ENCODE measurements at regions not wholly inside any gene's neighbourhood (a gene's known extent, or its start where the extent isn't known, plus 50 kb on each side); places are given as distances from the start of the nearest gene placed in this dataset.

GRCh38 chr17:14833201-14833785 lies 431.8 kb downstream of the PMP22 start:
- no peak for DNase-seq (ENCODE audit: low read depth)

- no peak for DNase-seq (ENCODE audit: low read depth)
Observed at GRCh38 chr17:14831491-14831890, 433.6 kb downstream of the PMP22 start.

- DNase-seq (ENCODE audit: low read depth), result no peak
Observed at GRCh38 chr17:14827396-14827919, 437.7 kb downstream of the PMP22 start.

GRCh38 chr17:14826358-14826757 lies 438.8 kb downstream of the PMP22 start:
- no peak for DNase-seq (ENCODE audit: low read depth)

GRCh38 chr17:14818469-14818868 lies 446.7 kb downstream of the PMP22 start:
- DNase-seq (ENCODE audit: low read depth), result no peak

DNA sequence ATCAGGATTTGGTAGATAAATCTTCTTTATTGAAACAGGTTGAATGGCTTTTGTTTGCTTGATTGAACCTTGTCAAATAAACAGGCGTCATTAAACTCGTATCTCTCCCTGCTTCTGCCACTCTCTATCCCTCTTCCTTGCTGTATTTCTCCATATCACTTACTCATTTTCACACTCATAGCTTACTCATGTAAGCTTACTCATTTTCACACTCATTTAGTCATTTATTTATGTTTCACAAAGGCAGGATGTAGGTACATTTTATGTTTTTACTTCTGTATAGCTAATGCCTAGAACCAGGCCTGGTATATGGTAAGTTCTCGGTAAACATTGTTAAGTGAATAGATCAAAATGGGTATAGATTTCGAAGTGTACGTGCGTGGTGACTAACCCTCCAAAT lies 450.0 kb downstream of the PMP22 start:
- no peak for DNase-seq (ENCODE audit: low read depth)

GRCh38 chr17:14813649-14814370 lies 451.3 kb downstream of the PMP22 start:
- peak; percentile 34 for DNase-seq (ENCODE audit: low read depth)

DNA sequence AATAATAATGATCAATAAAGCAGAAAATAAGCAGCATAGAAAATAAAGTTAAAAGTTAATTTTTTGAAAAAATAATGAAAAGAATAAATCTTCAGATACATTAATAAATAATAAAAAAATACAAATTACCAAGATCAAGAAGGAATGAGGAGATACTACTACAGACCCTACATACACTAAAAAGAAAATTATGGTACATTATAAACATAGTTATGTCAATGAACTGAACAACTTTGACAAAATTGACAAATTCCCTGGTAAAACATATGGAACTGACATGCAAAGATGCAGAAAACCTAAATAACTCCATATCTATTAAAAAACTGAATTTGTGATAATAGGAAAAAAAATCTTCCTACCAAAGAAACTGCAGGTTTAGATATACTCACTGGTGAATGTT lies 456.7 kb downstream of the PMP22 start:
- DNase-seq (ENCODE audit: low read depth), result no peak

DNA sequence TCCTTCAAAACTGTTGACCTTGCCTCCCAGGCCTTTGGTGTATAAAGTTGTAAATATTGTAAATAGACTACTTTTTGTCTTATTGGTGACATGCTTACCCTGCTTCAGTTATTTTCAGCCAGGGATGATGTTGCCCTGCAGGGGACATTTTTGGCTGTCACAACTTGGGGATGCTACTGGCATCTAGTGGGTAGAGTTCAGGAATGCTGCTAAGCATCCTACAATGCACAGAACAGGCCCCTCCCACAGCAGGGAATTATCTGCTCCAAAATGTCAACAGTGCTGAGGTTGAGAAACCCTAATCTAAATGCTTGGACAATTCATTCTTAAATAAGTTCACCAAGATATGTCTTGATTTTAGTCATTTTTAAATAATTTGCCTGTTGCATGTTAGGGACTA lies 459.8 kb downstream of the PMP22 start:
- peak; percentile 39 for DNase-seq (ENCODE audit: low read depth)

DNA sequence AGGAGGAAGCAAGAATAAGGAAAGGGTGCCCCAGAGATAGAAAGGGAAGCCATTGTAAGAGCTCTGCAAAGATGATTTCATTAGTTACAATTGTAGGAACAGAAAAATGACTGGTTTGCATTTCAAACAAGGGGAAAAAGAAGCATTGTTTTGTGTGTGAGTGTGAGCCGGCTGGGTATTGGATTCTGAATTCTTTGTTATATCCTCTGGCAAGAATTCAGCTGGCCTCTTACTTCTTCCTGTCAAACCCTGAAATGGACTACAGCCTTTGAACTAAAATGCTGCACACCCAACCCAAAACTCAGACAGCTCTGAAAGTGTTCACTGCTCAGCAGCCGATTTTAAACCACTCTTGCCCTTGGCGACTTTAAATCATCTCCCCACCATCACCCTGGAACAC lies 461.3 kb downstream of the PMP22 start:
- no peak for DNase-seq (ENCODE audit: low read depth)

DNA sequence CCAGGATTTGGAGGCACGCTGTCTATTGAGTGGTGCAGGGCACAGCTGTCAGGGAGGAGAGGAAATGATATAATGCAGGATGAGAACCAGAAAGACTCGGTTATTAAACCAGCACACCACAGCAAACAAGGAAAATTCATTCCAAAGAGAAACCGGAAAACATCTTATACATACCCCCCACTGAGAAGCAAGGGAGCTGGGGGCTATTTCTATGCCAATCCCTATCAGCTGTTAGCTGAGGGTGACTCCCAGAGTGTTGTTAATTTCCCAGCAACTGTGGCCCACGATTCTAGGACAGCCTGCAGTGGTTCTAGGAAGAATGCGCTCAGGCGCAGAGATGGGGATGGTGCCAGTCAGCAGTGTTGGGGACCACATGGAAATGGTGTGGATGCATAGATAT lies 467.3 kb downstream of the PMP22 start:
- no peak for DNase-seq (ENCODE audit: low read depth)

DNA sequence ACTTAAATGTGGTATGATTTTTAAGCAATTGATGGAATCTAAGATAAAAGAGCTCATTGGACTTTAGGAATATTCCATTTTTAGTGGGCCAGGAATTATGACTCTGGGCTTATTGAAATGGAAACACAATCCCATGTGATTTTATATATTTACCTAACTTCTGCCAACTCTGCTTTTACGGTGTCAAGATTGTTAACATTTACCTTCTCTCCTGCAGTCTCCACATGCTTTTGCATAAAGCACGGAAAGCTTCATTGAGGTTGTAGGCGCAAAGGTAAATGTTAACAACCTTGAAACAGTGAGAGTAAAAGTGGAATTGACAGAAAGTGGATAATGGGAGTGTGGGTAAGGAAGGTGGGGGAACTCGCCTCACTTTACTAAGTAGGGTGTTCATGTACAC lies 468.1 kb downstream of the PMP22 start:
- no peak for DNase-seq (ENCODE audit: low read depth)

- no peak for DNase-seq (ENCODE audit: low read depth)
Observed at GRCh38 chr17:14794961-14795360, 470.2 kb downstream of the PMP22 start.

GRCh38 chr17:14793237-14793636 lies 471.9 kb downstream of the PMP22 start:
- peak; percentile 18 for DNase-seq (ENCODE audit: low read depth)

GRCh38 chr17:14792746-14793145 lies 472.4 kb downstream of the PMP22 start:
- no peak for DNase-seq (ENCODE audit: low read depth)

DNA sequence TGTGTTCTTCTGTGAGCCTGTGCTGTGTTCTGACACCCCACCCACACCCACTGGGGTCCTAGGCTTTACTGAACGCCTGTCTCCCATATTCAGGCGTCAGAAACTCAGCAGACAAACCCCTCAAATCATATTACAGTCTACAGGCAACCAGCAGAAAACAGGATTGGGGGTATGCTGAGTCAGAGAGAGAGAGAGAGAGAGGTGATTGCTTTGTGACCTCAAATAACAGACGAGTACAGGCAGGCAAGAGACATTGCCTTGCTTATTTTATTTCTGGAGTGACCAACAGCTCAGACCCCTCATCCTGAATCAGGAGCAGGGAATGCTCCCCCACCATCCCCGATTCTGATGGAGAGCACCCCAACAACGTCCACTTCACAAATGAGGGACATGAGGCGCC lies 473.9 kb downstream of the PMP22 start:
- no peak for DNase-seq (ENCODE audit: low read depth)

DNA sequence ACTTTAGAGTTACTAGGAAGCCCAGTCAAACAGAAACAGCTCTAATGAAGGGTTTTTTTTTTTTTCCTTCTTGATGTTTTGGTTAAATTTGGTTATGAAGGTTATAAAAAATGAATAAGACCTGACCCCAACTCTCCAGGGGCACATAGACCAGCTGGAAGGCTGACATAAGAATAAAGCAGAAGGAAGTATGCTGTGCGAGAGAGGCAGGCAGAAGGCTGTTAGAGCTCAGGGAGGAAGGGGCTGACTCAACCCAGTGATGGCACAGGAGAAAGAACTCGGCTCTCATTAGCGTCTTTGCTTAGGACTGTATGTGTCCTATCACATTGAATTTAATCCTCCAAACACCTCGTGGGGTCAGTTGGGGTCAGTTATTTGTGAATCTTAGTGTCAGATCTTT lies 474.6 kb downstream of the PMP22 start:
- peak; percentile 42 for DNase-seq (ENCODE audit: low read depth)

- DNase-seq (ENCODE audit: low read depth), result no peak
Observed at GRCh38 chr17:14784997-14785696, 480.0 kb downstream of the PMP22 start.

DNA sequence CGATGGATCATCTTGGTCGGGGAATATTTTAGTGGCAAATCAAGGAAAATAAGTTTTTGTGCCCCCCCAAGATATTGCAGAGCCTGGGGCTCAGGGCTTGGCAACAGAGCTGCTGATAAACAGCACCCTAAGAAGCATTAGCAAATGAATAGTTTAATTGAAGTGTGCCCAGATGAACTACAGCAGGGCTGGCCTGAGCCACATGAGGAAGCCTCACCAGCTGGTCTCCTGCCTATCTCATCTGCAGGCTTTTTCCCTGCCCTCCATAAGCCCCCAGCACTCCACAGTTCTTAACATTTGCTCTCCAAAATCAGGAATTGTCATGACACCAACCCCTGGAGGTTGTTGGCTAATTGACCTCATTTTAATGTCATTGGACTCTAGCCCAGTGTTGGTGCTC lies 480.2 kb downstream of the HS3ST3B1 start:
- no peak for DNase-seq (ENCODE audit: low read depth)

GRCh38 chr17:14780097-14780651 lies 479.3 kb downstream of the HS3ST3B1 start:
- no peak for DNase-seq (ENCODE audit: low read depth)

DNA sequence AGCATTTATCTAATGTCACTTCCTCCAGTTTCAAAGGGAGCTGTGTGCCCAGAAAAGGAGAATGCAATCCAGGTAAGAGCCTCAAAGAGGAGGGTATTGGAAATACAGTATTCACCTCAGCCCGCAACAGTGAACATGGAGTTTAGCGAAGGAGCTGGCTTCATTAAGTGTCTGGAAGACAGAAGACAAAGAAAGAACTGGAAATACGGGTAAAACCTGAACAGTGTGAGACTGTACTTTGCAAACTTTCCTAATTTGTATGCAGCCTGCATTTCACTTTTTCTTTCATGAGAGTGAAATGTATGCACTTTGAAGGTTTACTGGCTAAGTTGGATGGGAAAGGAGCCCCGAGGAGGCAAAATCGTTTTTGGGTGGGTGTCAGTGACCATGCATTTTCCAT lies 478.4 kb downstream of the HS3ST3B1 start:
- no peak for DNase-seq (ENCODE audit: low read depth)

- no peak for DNase-seq (ENCODE audit: low read depth)
Observed at GRCh38 chr17:14777291-14777690, 476.4 kb downstream of the HS3ST3B1 start.

All from LHCN-M2 (cell line).